Stimulated activated CD8-positive, alpha-beta memory T cell treated with anti-CD3 and anti-CD28 coated beads, Interleukin-15, amount 100 ng/mL, for 48 hours (primary cell): ENCODE measurements at regions not wholly inside any gene's neighbourhood (a gene's known extent, or its start where the extent isn't known, plus 50 kb on each side); places are given as distances from the start of the nearest gene placed in this dataset.
"Not testable (repeated sequence)": the region's sequence is repeated elsewhere in the genome, so short reads cannot be mapped to it uniquely, and the experiment has no call there.

ENCODE experiments used
- DNase-seq, 2 donors: peaks; one replicate each; pipeline ENCODE4 v3.0.0-alpha.2; 2020; ENCODE audit warnings: low read depth in 2 of 2

GRCh38 chr1:116185161-116185701 is 74.0 kb downstream of the MAB21L3 start:
- DNase-seq, result no peak

GRCh38 chr1:116189481-116189880 is 78.3 kb downstream of the MAB21L3 start:
- no peak for DNase-seq

- DNase-seq, result no peak
These were observed 80.1 kb downstream of the MAB21L3 start for GRCh38 chr1:116191294-116191693.

GRCh38 chr1:116193768-116194167 is 82.6 kb downstream of the MAB21L3 start:
- no peak for DNase-seq

- no peak for DNase-seq
These were observed 83.4 kb downstream of the MAB21L3 start for GRCh38 chr1:116194568-116194967.

GRCh38 chr1:116195077-116195868 is 84.1 kb downstream of the MAB21L3 start:
- no peak for DNase-seq

- not testable (repeated sequence) for DNase-seq
These were observed 89.1 kb downstream of the MAB21L3 start for GRCh38 chr1:116200343-116200742.

GRCh38 chr1:116201911-116202310 is 90.7 kb downstream of the MAB21L3 start:
- no peak for DNase-seq

- DNase-seq, result no peak
These were observed 92.1 kb downstream of the MAB21L3 start for GRCh38 chr1:116203181-116203723.

GRCh38 chr1:116203920-116204319 is 92.7 kb downstream of the MAB21L3 start:
- DNase-seq, result no peak

- no peak for DNase-seq
These were observed 94.9 kb downstream of the MAB21L3 start for GRCh38 chr1:116205941-116206679.

- DNase-seq, result no peak
These were observed 96.0 kb downstream of the MAB21L3 start for GRCh38 chr1:116207126-116207735.

- no peak for DNase-seq
These were observed 96.9 kb downstream of the MAB21L3 start for GRCh38 chr1:116208136-116208535.

- DNase-seq, result no peak
These were observed 100.1 kb downstream of the MAB21L3 start for GRCh38 chr1:116211294-116211693.

- no peak for DNase-seq
These were observed 107.7 kb downstream of the MAB21L3 start for GRCh38 chr1:116218922-116219321.

- no peak for DNase-seq
These were observed 108.6 kb downstream of the MAB21L3 start for GRCh38 chr1:116219651-116220434.

GRCh38 chr1:116224111-116224510 is 112.9 kb downstream of the MAB21L3 start:
- DNase-seq, result no peak

- DNase-seq, result no peak
These were observed 113.4 kb downstream of the MAB21L3 start for GRCh38 chr1:116224561-116224960.

GRCh38 chr1:116226017-116226416 is 114.8 kb downstream of the MAB21L3 start:
- DNase-seq, result no peak

GRCh38 chr1:116228511-116228910 is 117.3 kb downstream of the MAB21L3 start:
- DNase-seq, result no peak

GRCh38 chr1:116230712-116231111 is 119.5 kb downstream of the MAB21L3 start:
- DNase-seq, result no peak
